Heart right ventricle (tissue), 16 donors: ENCODE measurements at regions not wholly inside any gene's neighbourhood (a gene's known extent, or its start where the extent isn't known, plus 50 kb on each side); places are given as distances from the start of the nearest gene placed in this dataset.

Experiments used
- ATAC-seq, 8 donors: fragments of 200-7000 bp; cut with Tn5 transposase; one replicate each; pipeline ENCODE4 v1.9.1; 2020; ENCODE audit warnings: mild to moderate bottlenecking in 8 of 8, moderate library complexity in 8 of 8, moderate number of reproducible peaks in 1 of 8
- DNase-seq, 2 donors: peaks; one replicate each; pipeline ENCODE4 v3.0.0-alpha.2; 2020
- H3K27ac ChIP-seq, 10 donors: fragments of 200-600 bp; sonication (generic) in 2 of 10; one replicate each; pipeline versions ENCODE4 v1.5.0 to v1.8.0; 2020 to 2022; ENCODE audit warnings: mild to moderate bottlenecking in 3 of 10
- H3K27me3 ChIP-seq, 7 donors: fragments of 200-600 bp; one replicate each; pipeline ENCODE4 v1.8.0; 2021 to 2022; ENCODE audit warnings: mild to moderate bottlenecking in 2 of 7
- H3K36me3 ChIP-seq, 9 donors: fragments of 200-600 bp; sonication (generic) in 1 of 9; one replicate each; pipeline versions ENCODE4 v1.5.0 to v1.8.0; 2020 to 2022; ENCODE audit warnings: mild to moderate bottlenecking in 2 of 9
- H3K4me1 ChIP-seq, 9 donors: fragments of 200-600 bp; sonication (generic) in 1 of 9; one replicate each; pipeline versions ENCODE4 v1.5.0 to v1.8.0; 2020 to 2022; ENCODE audit warnings: mild to moderate bottlenecking in 4 of 9
- H3K4me3 ChIP-seq, 10 donors: fragments of 200-600 bp; sonication (generic) in 2 of 10; one replicate each; pipeline versions ENCODE4 v1.5.0 to v1.8.0; 2020 to 2022; ENCODE audit warnings: mild to moderate bottlenecking in 7 of 10, moderate library complexity in 2 of 10
- H3K9me3 ChIP-seq, 11 donors: fragments of 200-600 bp in 10 of 11; sonication (generic) in 2 of 11; one replicate each; pipeline versions ENCODE4 v1.5.0 to v1.8.0; 2013 to 2022; ENCODE audit warnings: mild to moderate bottlenecking in 2 of 11, control low read depth in 1 of 11, moderate library complexity in 1 of 11
- CTCF ChIP-seq, 9 donors: fragments of 200-600 bp; sonication (generic) in 2 of 9; IDR thresholded peaks; one replicate each; pipeline versions ENCODE4 v1.5.0 to v1.8.0; 2021 to 2022; ENCODE audit warnings: antibody characterized with exemption in 9 of 9, mild to moderate bottlenecking in 5 of 9, moderate library complexity in 1 of 9
- WGBS, 2 donors: extraction: QIAGEN DNeasy Blood & Tissue Kit; methylation state at CpG; one replicate each; pipeline ENCODE4 v1.1.7; 2013; ENCODE audit warnings: inconsistent platforms in 1 of 2; 5-methylcytosine and 5-hydroxymethylcytosine counted together
- intact Hi-C, 10 donors: fragments of 100-400 bp; cut with DNase I; formaldehyde crosslinking; loops; one replicate each; pipeline versions ENCODE4 v1.11.1 to v1.14.2; 2022
- donor health status: Arrhythmogenic right ventricular cardiomyopathy.
- donor health status: ischemic (EF 13 %, LVEDD 7.1; RV severe dilation, severe dysfunction).
- donor health status: healthy with polysubstance abuse.
- donor health status: DM: no; HTN: yes; CAD: no.
- donor health status: DM: no; HTN: no; CAD: no.
- donor health status: ischemic (EF 25% LVEDD 6.9; RV normal size, moderate dysfunction).
- donor health status: ischemic (EF 25% LVEDD 5.7; RV mildly dilated, moderate dysfunction).
- donor health status: healthy.
- donor health status: DM: yes; HTN: yes; CAD: no.
- donor health status: Ischemic cardiomyopathy.
- donor health status: ischemic (EF 35%, LVEDD 5.7; RV mildly dilated, moderate dysfunction).
- donor health status: nonischemic (EF 11% LVEDD 7.7; RV severe dilation, severe dysfunction).
- donor health status: DM: yes; HTN: yes; CAD: no.
- donor health status: PGD.
- donor health status: ischemic (EF 29% LVEDD 5.4; RV normal size, mild dysfunction).
- donor health status: nonischemic (EF 23%, LVEDD 6.1; RV moderate dilation, normal function).

- H3K4me1 ChIP-seq, result peaks cover 0 to 3% (median 0%) of the 10 kb centered on the region in 9 donors
- ATAC-seq, result no peak
- H3K36me3 ChIP-seq, result no peaks in the 10 kb centered on the region
- TF ChIP-seq CTCF (IDR thresholded peaks at IDR 0.05), result no peak
- DNase-seq, result no peak
- H3K4me3 ChIP-seq, result no peak overlapping the region
- intact Hi-C loops, result loop anchor here in 1 of 10 donors (10.0 kb wide), 1 partner anchor 632 kb away; no protein-coding TSS in a partner anchor
- no peaks in the 10 kb centered on the region for H3K27me3 ChIP-seq
- 88 to 94% methylated on average over 4 of the region's 4 CpGs for WGBS, 2 donors
- H3K9me3 ChIP-seq, result no peaks in the 10 kb centered on the region
- H3K27ac ChIP-seq, result no peak overlapping the region
Observed at GRCh38 chr15:99906793-99907192, 173.6 kb upstream of the LYSMD4 start.

GRCh38 chr15:99906311-99906710 lies 173.1 kb upstream of the LYSMD4 start:
- intact Hi-C loops, result loop anchor here in 1 of 10 donors (10.0 kb wide), 1 partner anchor 632 kb away; no protein-coding TSS in a partner anchor
- TF ChIP-seq CTCF (IDR thresholded peaks at IDR 0.05), result no peak
- Histone ChIP-seq H3K9me3 (no peaks in the 10 kb centered on the region), H3K27me3 (no peaks in the 10 kb centered on the region), H3K4me3 (no peak overlapping the region), H3K27ac (no peak overlapping the region), H3K36me3 (no peaks in the 10 kb centered on the region), H3K4me1 (no peaks in the 10 kb centered on the region)
- ATAC-seq (no peak), DNase-seq (no peak)
- WGBS, 2 donors, result 71 to 84% methylated on average over 5 of the region's 5 CpGs

- intact Hi-C loops, result loop anchor here in 1 of 10 donors (10.0 kb wide), 1 partner anchor 628 kb away; no protein-coding TSS in a partner anchor
- no peaks in the 10 kb centered on the region for H3K36me3 ChIP-seq
- no peak for TF ChIP-seq CTCF (IDR thresholded peaks at IDR 0.05)
- no peak for DNase-seq
- H3K4me1 ChIP-seq, result no peaks in the 10 kb centered on the region
- H3K27ac ChIP-seq, result no peak overlapping the region
- H3K27me3 ChIP-seq, result no peaks in the 10 kb centered on the region
- H3K9me3 ChIP-seq, result no peaks in the 10 kb centered on the region
- no peak for ATAC-seq
- WGBS, 2 donors, result 94 to 97% methylated on average over 1 of the region's 1 CpG
- H3K4me3 ChIP-seq, result no peak overlapping the region
Observed at GRCh38 chr15:99902248-99902928, 169.2 kb upstream of the LYSMD4 start.

- no peak overlapping the region for H3K27ac ChIP-seq
- ATAC-seq, result no peak
- H3K4me3 ChIP-seq, result no peak overlapping the region
- WGBS, 2 donors, result 95 to 98% methylated on average over 4 of the region's 4 CpGs
- H3K36me3 ChIP-seq, result no peaks in the 10 kb centered on the region
- no peaks in the 10 kb centered on the region for H3K27me3 ChIP-seq
- TF ChIP-seq CTCF (IDR thresholded peaks at IDR 0.05), result no peak
- no peak for DNase-seq
- H3K9me3 ChIP-seq, result peaks cover 0 to 3% (median 0%) of the 10 kb centered on the region in 11 donors
- H3K4me1 ChIP-seq, result no peaks in the 10 kb centered on the region
- intact Hi-C loops, result loop anchor here in 1 of 10 donors (10.0 kb wide), 1 partner anchor 61 kb away; no protein-coding TSS in a partner anchor
Observed at GRCh38 chr15:99895956-99896311, 162.7 kb upstream of the LYSMD4 start.
